Erythroblast (primary cell): ENCODE measurements at regions not wholly inside any gene's neighbourhood (a gene's known extent, or its start where the extent isn't known, plus 50 kb on each side); places are given as distances from the start of the nearest gene placed in this dataset.

Source experiments
- GATA1 ChIP-seq: IDR thresholded peaks from 2 replicates; pipeline ENCODE4 v1.6.1; 2011; ENCODE audit warnings: low read depth, mild to moderate bottlenecking, control low read depth, low read length, moderate library complexity
- POLR2A ChIP-seq: IDR thresholded peaks from 2 replicates; pipeline ENCODE4 v1.6.1; 2011; ENCODE audit warnings: mild to moderate bottlenecking, low read length

GRCh38 chr5:90141984-90142383, 267.6 kb downstream of the CETN3 start:
- TF ChIP-seq POLR2A, result no peak
- TF ChIP-seq GATA1, result no peak
